ENCODE measurements at regions not wholly inside any gene's neighbourhood (a gene's known extent, or its start where the extent isn't known, plus 50 kb on each side); places are given as distances from the start of the nearest gene placed in this dataset.

DNA sequence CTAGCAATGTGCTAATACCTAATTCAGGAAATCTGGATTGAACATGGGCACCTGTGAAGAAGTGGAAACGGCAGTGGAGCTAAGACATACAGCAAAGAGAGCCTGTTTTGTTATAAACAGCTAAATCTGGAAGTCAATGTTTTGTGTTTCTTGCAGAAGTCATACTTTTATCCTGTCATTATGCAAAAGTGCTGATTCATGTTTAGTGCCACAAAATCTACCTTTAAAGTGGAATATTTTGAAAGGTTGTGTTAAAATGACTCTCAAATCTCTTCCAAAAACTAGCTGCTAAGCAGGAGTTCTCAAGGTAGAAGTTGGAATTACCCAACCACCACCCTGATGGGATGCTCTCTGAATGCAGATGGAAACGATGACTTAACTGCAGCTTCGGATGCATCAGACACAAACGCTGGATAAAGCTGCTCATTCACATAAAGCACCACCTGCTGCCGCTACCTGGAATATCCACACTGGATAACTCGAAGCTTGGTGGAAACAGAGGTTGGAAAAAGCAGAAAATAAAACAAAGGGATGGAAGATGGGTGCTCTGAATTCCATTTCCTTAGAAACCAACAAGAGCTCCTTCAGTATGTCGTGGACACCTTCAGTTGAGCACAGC, 132.6 kb upstream of the ZNF236 start:
- TF ChIP-seq POLR2AphosphoS5 (IDR thresholded peaks at IDR 0.05; ENCODE audit: low read depth, low read length) (no peak), EZH2 (IDR thresholded peaks at IDR 0.05; ENCODE audit: low read depth, low read length, severe bottlenecking) (no peak), SIN3A (conservative IDR thresholded peaks at IDR 0.05 in 1 of 2, IDR thresholded peaks at IDR 0.05 in 1 of 2; ENCODE audit: low read depth in 1 of 2, low read length in 2 of 2) (no peak)
- TF ChIP-seq, protein P1, sequence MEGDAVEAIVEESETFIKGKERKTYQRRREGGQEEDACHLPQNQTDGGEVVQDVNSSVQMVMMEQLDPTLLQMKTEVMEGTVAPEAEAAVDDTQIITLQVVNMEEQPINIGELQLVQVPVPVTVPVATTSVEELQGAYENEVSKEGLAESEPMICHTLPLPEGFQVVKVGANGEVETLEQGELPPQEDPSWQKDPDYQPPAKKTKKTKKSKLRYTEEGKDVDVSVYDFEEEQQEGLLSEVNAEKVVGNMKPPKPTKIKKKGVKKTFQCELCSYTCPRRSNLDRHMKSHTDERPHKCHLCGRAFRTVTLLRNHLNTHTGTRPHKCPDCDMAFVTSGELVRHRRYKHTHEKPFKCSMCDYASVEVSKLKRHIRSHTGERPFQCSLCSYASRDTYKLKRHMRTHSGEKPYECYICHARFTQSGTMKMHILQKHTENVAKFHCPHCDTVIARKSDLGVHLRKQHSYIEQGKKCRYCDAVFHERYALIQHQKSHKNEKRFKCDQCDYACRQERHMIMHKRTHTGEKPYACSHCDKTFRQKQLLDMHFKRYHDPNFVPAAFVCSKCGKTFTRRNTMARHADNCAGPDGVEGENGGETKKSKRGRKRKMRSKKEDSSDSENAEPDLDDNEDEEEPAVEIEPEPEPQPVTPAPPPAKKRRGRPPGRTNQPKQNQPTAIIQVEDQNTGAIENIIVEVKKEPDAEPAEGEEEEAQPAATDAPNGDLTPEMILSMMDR (IDR thresholded peaks at IDR 0.05; ENCODE audit: control extremely low read depth in 1 of 3, insufficient read depth in 1 of 3, low read depth in 1 of 3, low read length in 3 of 3): peak in 2 of 3 experiments; percentile 22 to 29; a peak in 2 of 4 replicates

All from H1 (cell line).